NCI-H146 (cell line): ENCODE measurements at regions not wholly inside any gene's neighbourhood (a gene's known extent, or its start where the extent isn't known, plus 50 kb on each side); places are given as distances from the start of the nearest gene placed in this dataset.
A peak's percentile ranks its signal among the peaks of the same experiment; 100 is the strongest.
"Not testable (repeated sequence)": the region's sequence is repeated elsewhere in the genome, so short reads cannot be mapped to it uniquely, and the experiment has no call there.

ENCODE experiments used
- DNase-seq: peaks from one replicate; lab custom pipeline; 2025; lab: John Stamatoyannopoulos, UW

GRCh38 chr13:103531278-103531677, 465.1 kb upstream of the SLC10A2 start:
- DNase-seq = no peak

- DNase-seq = no peak
Observed at GRCh38 chr13:103528437-103528836, 462.2 kb upstream of the SLC10A2 start.

GRCh38 chr13:103525530-103525929, 459.3 kb upstream of the SLC10A2 start:
- DNase-seq = peak; percentile 96

GRCh38 chr13:103523858-103524257, 457.6 kb upstream of the SLC10A2 start:
- DNase-seq = no peak

GRCh38 chr13:103521532-103521931, 455.3 kb upstream of the SLC10A2 start:
- DNase-seq = no peak

GRCh38 chr13:103517768-103518102, 451.5 kb upstream of the SLC10A2 start:
- no peak for DNase-seq

- peak; percentile 72 for DNase-seq
Observed at GRCh38 chr13:103517066-103517767, 451.0 kb upstream of the SLC10A2 start.

- peak; percentile 77 for DNase-seq
Observed at GRCh38 chr13:103516015-103516795, 450.0 kb upstream of the SLC10A2 start.

GRCh38 chr13:103515410-103515809, 449.2 kb upstream of the SLC10A2 start:
- no peak for DNase-seq

GRCh38 chr13:103514619-103515018, 448.4 kb upstream of the SLC10A2 start:
- DNase-seq = no peak

- DNase-seq = no peak
Observed at GRCh38 chr13:103514188-103514587, 448.0 kb upstream of the SLC10A2 start.

- DNase-seq = no peak
Observed at GRCh38 chr13:103510007-103510535, 443.9 kb upstream of the SLC10A2 start.

- DNase-seq = no peak
Observed at GRCh38 chr13:103497404-103497803, 431.2 kb upstream of the SLC10A2 start.

- DNase-seq = no peak
Observed at GRCh38 chr13:103487841-103488240, 421.6 kb upstream of the SLC10A2 start.

- no peak for DNase-seq
Observed at GRCh38 chr13:103473081-103473480, 406.9 kb upstream of the SLC10A2 start.

GRCh38 chr13:103471896-103472295, 405.7 kb upstream of the SLC10A2 start:
- no peak for DNase-seq

- DNase-seq = no peak
Observed at GRCh38 chr13:103469771-103470170, 403.6 kb upstream of the SLC10A2 start.

- DNase-seq = no peak
Observed at GRCh38 chr13:103466761-103467160, 400.5 kb upstream of the SLC10A2 start.

- DNase-seq = not testable (repeated sequence)
Observed at GRCh38 chr13:103460246-103460645, 394.0 kb upstream of the SLC10A2 start.

GRCh38 chr13:103457050-103457449, 390.8 kb upstream of the SLC10A2 start:
- not testable (repeated sequence) for DNase-seq

GRCh38 chr13:103451656-103452055, 385.4 kb upstream of the SLC10A2 start:
- peak; percentile 96 for DNase-seq

- DNase-seq = no peak
Observed at GRCh38 chr13:103443604-103444003, 377.4 kb upstream of the SLC10A2 start.

- no peak for DNase-seq
Observed at GRCh38 chr13:103437651-103438050, 371.4 kb upstream of the SLC10A2 start.
